Hindlimb muscle (tissue), 1 donor: ENCODE measurements at regions not wholly inside any gene's neighbourhood (a gene's known extent, or its start where the extent isn't known, plus 50 kb on each side); places are given as distances from the start of the nearest gene placed in this dataset.

ENCODE experiments used
- DNase-seq: peaks from one replicate; pipeline ENCODE4 v3.0.0-alpha.2; 2013

GRCh38 chr9:19732441-19732951 is 56.3 kb downstream of the SLC24A2 start:
- no peak for DNase-seq

- no peak for DNase-seq
Measured at GRCh38 chr9:19728101-19728500, 60.7 kb downstream of the SLC24A2 start.

- DNase-seq: no peak
Measured at GRCh38 chr9:19725970-19726369, 62.9 kb downstream of the SLC24A2 start.

- peak; percentile 29 for DNase-seq
Measured at GRCh38 chr9:19720377-19720776, 68.5 kb downstream of the SLC24A2 start.

GRCh38 chr9:19703702-19704101 is 85.1 kb downstream of the SLC24A2 start:
- DNase-seq: no peak

- DNase-seq: no peak
Measured at GRCh38 chr9:19701991-19702390, 86.8 kb downstream of the SLC24A2 start.

- DNase-seq: no peak
Measured at GRCh38 chr9:19701274-19701673, 87.6 kb downstream of the SLC24A2 start.

- DNase-seq: no peak
Measured at GRCh38 chr9:19700699-19701098, 88.1 kb downstream of the SLC24A2 start.

GRCh38 chr9:19699756-19700155 is 89.1 kb downstream of the SLC24A2 start:
- DNase-seq: no peak

GRCh38 chr9:19698960-19699359 is 89.9 kb downstream of the SLC24A2 start:
- no peak for DNase-seq

- no peak for DNase-seq
Measured at GRCh38 chr9:19694601-19695000, 94.2 kb downstream of the SLC24A2 start.

- no peak for DNase-seq
Measured at GRCh38 chr9:19690128-19690527, 98.7 kb downstream of the SLC24A2 start.

- no peak for DNase-seq
Measured at GRCh38 chr9:19689328-19690101, 99.3 kb downstream of the SLC24A2 start.

- DNase-seq: no peak
Measured at GRCh38 chr9:19683715-19684114, 105.1 kb downstream of the SLC24A2 start.

- DNase-seq: no peak
Measured at GRCh38 chr9:19682397-19682796, 106.4 kb downstream of the SLC24A2 start.

GRCh38 chr9:19681846-19682245 is 107.0 kb downstream of the SLC24A2 start:
- DNase-seq: no peak

GRCh38 chr9:19677924-19678323 is 110.9 kb downstream of the SLC24A2 start:
- no peak for DNase-seq

GRCh38 chr9:19675492-19675891 is 113.3 kb downstream of the SLC24A2 start:
- DNase-seq: no peak

- DNase-seq: no peak
Measured at GRCh38 chr9:19666575-19666974, 122.3 kb downstream of the SLC24A2 start.

GRCh38 chr9:19665146-19665863 is 123.5 kb downstream of the SLC24A2 start:
- DNase-seq: no peak

GRCh38 chr9:19663570-19663969 is 125.3 kb downstream of the SLC24A2 start:
- DNase-seq: no peak

GRCh38 chr9:19662213-19662612 is 126.6 kb downstream of the SLC24A2 start:
- DNase-seq: no peak

GRCh38 chr9:19660019-19660418 is 128.8 kb downstream of the SLC24A2 start:
- DNase-seq: no peak

- DNase-seq: no peak
Measured at GRCh38 chr9:19656704-19657103, 132.1 kb downstream of the SLC24A2 start.
